Daoy (cell line): ENCODE measurements at regions not wholly inside any gene's neighbourhood (a gene's known extent, or its start where the extent isn't known, plus 50 kb on each side); places are given as distances from the start of the nearest gene placed in this dataset.

Experiments
- DNase-seq: peaks from one replicate; pipeline ENCODE4 v3.0.0-alpha.2; 2015; ENCODE audit warnings: low read depth

GRCh38 chr20:25135031-25135430, 53.1 kb upstream of the VSX1 start:
- DNase-seq, result no peak

DNA sequence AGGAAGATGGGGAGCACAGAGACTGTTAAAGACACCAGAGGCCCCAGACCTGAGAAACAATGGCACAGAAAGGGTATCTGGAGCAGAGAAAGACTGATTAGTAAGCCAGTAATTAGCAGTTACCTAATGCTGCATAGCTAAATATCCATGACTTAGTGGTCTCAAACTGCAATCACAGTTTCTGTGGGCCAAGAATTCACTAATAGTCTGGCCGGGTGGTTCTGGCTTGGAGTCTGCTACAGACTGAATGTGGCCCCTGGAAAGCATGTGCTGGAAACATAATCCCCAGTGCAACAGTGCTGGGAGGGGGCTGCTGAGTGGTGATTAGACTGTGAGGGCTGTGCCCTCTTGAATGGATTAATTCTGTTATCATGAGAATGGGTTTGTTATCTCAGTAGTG, 54.1 kb upstream of the VSX1 start:
- no peak for DNase-seq

GRCh38 chr20:25136643-25137559, 55.0 kb upstream of the VSX1 start:
- DNase-seq, result peak; percentile 93

DNA sequence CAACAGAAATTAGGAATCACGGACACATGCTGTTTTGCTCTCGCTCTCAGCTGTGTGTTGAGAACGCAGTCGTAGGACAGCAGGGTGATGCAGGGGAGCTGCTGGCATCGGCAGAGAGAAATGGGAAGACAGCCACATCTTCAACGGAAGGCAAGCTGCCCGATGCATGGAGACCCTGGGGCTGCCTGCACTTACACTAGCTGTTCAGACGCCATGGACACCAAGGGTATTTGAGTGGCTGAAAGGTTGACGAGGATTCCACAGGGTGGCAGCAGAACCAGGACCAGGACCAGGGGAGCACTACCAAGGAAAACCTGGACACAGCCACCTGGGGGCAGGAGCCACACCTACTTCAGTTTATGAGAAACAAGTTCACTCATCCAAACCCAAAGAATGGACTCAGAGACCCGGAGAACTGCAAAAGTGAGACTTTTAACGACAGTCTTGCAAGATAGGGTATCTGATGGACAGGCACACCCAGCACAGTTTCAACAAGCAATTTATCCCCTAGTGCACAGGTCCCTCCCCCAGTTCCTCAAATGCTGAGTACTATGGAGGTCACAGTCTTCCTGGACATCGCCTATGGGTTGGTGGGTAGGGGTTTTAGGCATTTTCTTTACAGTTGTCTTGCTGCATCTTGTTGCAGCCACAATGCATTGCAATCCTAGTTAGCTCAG, 56.3 kb upstream of the ENTPD6 start:
- no peak for DNase-seq

- no peak for DNase-seq
These were observed 54.5 kb upstream of the ENTPD6 start for GRCh38 chr20:25140968-25141367.

DNA sequence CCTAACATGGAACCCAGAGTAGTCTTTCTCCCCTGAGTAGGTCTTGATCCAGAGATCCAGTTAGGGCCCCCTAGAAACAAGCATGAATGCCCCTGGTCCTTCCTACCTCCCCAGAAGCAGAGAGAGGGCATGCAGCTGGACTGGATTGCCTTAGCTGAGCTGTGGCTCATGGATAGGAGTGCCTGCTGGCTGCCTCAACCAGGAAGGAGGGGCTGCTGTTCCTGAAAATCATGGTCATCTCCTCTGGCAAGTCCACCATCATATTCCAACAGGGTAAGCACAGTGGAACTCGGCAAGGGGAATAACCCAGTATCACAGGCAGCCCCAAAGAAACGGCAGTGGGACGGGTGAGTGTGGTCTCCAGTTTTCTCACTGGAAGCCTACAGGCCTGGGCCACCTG, 53.1 kb upstream of the ENTPD6 start:
- DNase-seq, result no peak

DNA sequence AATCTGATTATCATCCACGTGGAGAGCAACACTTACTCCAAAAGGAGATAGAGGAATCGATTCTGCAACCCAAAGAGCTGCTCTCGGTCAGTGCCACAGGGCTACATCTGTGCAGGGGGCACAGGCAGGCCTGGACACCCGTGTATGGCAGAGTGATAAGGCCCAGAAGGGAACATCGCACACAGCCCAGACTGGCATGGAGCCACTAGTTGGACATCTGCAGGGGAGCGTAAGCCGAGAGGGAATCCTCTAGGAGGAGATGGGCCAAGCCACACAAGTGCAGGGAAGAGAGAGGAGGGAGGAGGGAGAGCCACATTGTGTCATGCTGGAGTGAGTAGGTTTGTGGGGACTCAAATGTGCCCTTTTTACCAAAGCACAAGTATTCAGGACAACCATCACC, 50.4 kb upstream of the ENTPD6 start:
- no peak for DNase-seq
